Transverse colon (tissue), 4 donors: ENCODE measurements at regions not wholly inside any gene's neighbourhood (a gene's known extent, or its start where the extent isn't known, plus 50 kb on each side); places are given as distances from the start of the nearest gene placed in this dataset.

Experiments used
- DNase-seq: peaks from one replicate; pipeline ENCODE4 v3.0.0-alpha.2; 2019
- H3K27ac ChIP-seq, 4 donors: fragments of 200-600 bp; sonication (generic); 2 replicates each; pipeline ENCODE4 v1.5.1; 2016 to 2018; ENCODE audit warnings: inconsistent platforms in 4 of 4
- H3K27me3 ChIP-seq: fragments of 200-600 bp; sonication (generic); 2 replicates; pipeline ENCODE4 v1.5.1; 2017; ENCODE audit warnings: inconsistent platforms
- H3K36me3 ChIP-seq, 4 donors: fragments of 200-600 bp; sonication (generic); 2 replicates each; pipeline ENCODE4 v1.5.1; 2017 to 2019; ENCODE audit warnings: inconsistent platforms in 4 of 4
- H3K4me1 ChIP-seq, 4 donors: fragments of 200-600 bp; sonication (generic); 2 replicates each; pipeline ENCODE4 v1.5.1; 2017 to 2020; ENCODE audit warnings: inconsistent platforms in 4 of 4
- H3K4me3 ChIP-seq, 4 donors: fragments of 200-600 bp; sonication (generic); 1 replicate in 1 of 4; 2 replicates in 3 of 4; pipeline versions ENCODE4 v1.5.1 to v1.6.1; 2017 to 2019; ENCODE audit warnings: inconsistent platforms in 4 of 4
- H3K9me3 ChIP-seq, 2 donors: fragments of 200-600 bp; sonication (generic); 2 replicates each; pipeline ENCODE4 v1.5.1; 2017 to 2019; ENCODE audit warnings: inconsistent platforms in 2 of 2
- CTCF ChIP-seq, 5 experiments: fragments of 200-600 bp in 3 of 5; fragments of 450-650 bp in 2 of 5; sonication (generic) in 3 of 5; IDR thresholded peaks; 1 replicate in 2 of 5; 2 replicates in 3 of 5; pipeline ENCODE4 v1.5.1; 2016 to 2017; ENCODE audit warnings: antibody characterized with exemption in 5 of 5, inconsistent platforms in 3 of 5, mild to moderate bottlenecking in 2 of 5, moderate library complexity in 1 of 5
- EP300 ChIP-seq: sonication (generic); formaldehyde crosslinking; IDR thresholded peaks from one replicate; pipeline ENCODE4 v1.6.1; 2017; ENCODE audit warnings: antibody characterized with exemption, low read depth
- POLR2A ChIP-seq: fragments of 450-650 bp; IDR thresholded peaks from one replicate; pipeline ENCODE4 v1.6.1; 2016; ENCODE audit warnings: antibody characterized with exemption, mild to moderate bottlenecking, moderate library complexity
- POLR2AphosphoS5 ChIP-seq, 3 donors: sonication (generic); formaldehyde crosslinking; IDR thresholded peaks; one replicate each; pipeline ENCODE4 v1.6.1; 2016; ENCODE audit warnings: antibody characterized with exemption in 3 of 3
- WGBS, 2 donors: methylation state at CpG; one replicate each; pipeline ENCODE4 v1.1.5; 2018; ENCODE audit warnings: low coverage in 1 of 2; 5-methylcytosine and 5-hydroxymethylcytosine counted together
- in situ Hi-C, 4 donors: fragments of 200-750 bp; cut with MboI; loops; one replicate each; pipeline versions ENCODE4 v1.15.0 to v1.15.1; 2017; ENCODE audit warnings: low sequenced_read_pairs in 3 of 4, low pct_ligation_motif_present in 1 of 4, low pct_unique_long_range_greater_than_20kb in 1 of 4
- intact Hi-C: fragments of 100-400 bp; cut with DNase I; formaldehyde crosslinking; loops from one replicate; pipeline ENCODE4 v1.15.1; 2023; ENCODE audit warnings: low total_unique reads

- no peak overlapping the region for H3K4me3 ChIP-seq
- H3K27me3 ChIP-seq: no peaks in the 10 kb centered on the region
- H3K27ac ChIP-seq: no peak overlapping the region
- no peak for DNase-seq
- no peaks in the 10 kb centered on the region for H3K9me3 ChIP-seq
- in situ Hi-C loops (no loop called here), intact Hi-C loops (no loop called here)
- WGBS, 2 donors: 68% methylated on average over 3 of the region's 3 CpGs; no CpG with 5 or more reads in 1 of the 2 donors
- no peaks in the 10 kb centered on the region for H3K4me1 ChIP-seq
- TF ChIP-seq CTCF (IDR thresholded peaks at IDR 0.05) (no peak), EP300 (no peak), POLR2AphosphoS5 (IDR thresholded peaks at IDR 0.05) (no peak), POLR2A (no peak)
- no peaks in the 10 kb centered on the region for H3K36me3 ChIP-seq
Measured at GRCh38 chr3:20873235-20873634, 687.2 kb upstream of the SGO1 start.

GRCh38 chr3:20870106-20870899, 684.3 kb upstream of the SGO1 start:
- Histone ChIP-seq H3K4me3 (no peak overlapping the region), H3K36me3 (no peaks in the 10 kb centered on the region), H3K27ac (no peak overlapping the region), H3K27me3 (no peaks in the 10 kb centered on the region), H3K4me1 (no peaks in the 10 kb centered on the region), H3K9me3 (no peaks in the 10 kb centered on the region)
- no peak for DNase-seq
- intact Hi-C loops: no loop called here
- WGBS, 2 donors: 49 to 60% methylated on average over 4 of the region's 4 CpGs
- in situ Hi-C loops: no loop called here
- TF ChIP-seq CTCF (IDR thresholded peaks at IDR 0.05) (no peak), POLR2A (no peak), POLR2AphosphoS5 (IDR thresholded peaks at IDR 0.05) (no peak), EP300 (no peak)

- in situ Hi-C loops (no loop called here), intact Hi-C loops (no loop called here)
- no peak for TF ChIP-seq POLR2A
- no peak for TF ChIP-seq EP300
- TF ChIP-seq POLR2AphosphoS5 (IDR thresholded peaks at IDR 0.05): no peak
- TF ChIP-seq CTCF (IDR thresholded peaks at IDR 0.05): no peak
- no peaks in the 10 kb centered on the region for H3K9me3 ChIP-seq
- H3K27ac ChIP-seq: no peak overlapping the region
- H3K4me1 ChIP-seq: no peaks in the 10 kb centered on the region
- H3K36me3 ChIP-seq: no peaks in the 10 kb centered on the region
- DNase-seq: no peak
- no peak overlapping the region for H3K4me3 ChIP-seq
- H3K27me3 ChIP-seq: no peaks in the 10 kb centered on the region
Measured at GRCh38 chr3:20865803-20866202, 679.8 kb upstream of the SGO1 start.

GRCh38 chr3:20861454-20861853, 675.4 kb upstream of the SGO1 start:
- no peak for DNase-seq
- H3K36me3 ChIP-seq: no peaks in the 10 kb centered on the region
- whole genome bisulfite sequencing, 2 donors: 50 to 66% methylated on average over 4 of the region's 4 CpGs
- no peaks in the 10 kb centered on the region for H3K9me3 ChIP-seq
- no peaks in the 10 kb centered on the region for H3K4me1 ChIP-seq
- no peak overlapping the region for H3K27ac ChIP-seq
- TF ChIP-seq EP300 (no peak), POLR2AphosphoS5 (IDR thresholded peaks at IDR 0.05) (no peak), CTCF (IDR thresholded peaks at IDR 0.05) (no peak), POLR2A (no peak)
- intact Hi-C loops (no loop called here), in situ Hi-C loops (no loop called here)
- H3K27me3 ChIP-seq: no peaks in the 10 kb centered on the region
- H3K4me3 ChIP-seq: no peak overlapping the region
